Cardiac muscle cell (in vitro differentiated cells and primary cell): ENCODE measurements at regions not wholly inside any gene's neighbourhood (a gene's known extent, or its start where the extent isn't known, plus 50 kb on each side); places are given as distances from the start of the nearest gene placed in this dataset.

Experiments
- DNase-seq, 2 donors: peaks; one replicate each; pipeline versions ENCODE4 v3.0.0 to v3.0.0-alpha.2; 2010 to 2017; ENCODE audit warnings: low read depth in 1 of 2, low spot score in 1 of 2
- H3K27ac ChIP-seq: fragments of 200-600 bp; sonication (generic); 2 replicates; pipeline ENCODE4 v1.5.1; 2016
- H3K27me3 ChIP-seq: fragments of 200-600 bp; sonication (generic); 2 replicates; pipeline ENCODE4 v1.6.0; 2016; ENCODE audit warnings: control low read depth
- H3K36me3 ChIP-seq: fragments of 200-600 bp; sonication (generic); 2 replicates; pipeline ENCODE4 v1.5.1; 2016; ENCODE audit warnings: control low read depth
- H3K4me1 ChIP-seq: fragments of 200-600 bp; sonication (generic); 2 replicates; pipeline ENCODE4 v1.8.1; 2017; ENCODE audit warnings: low read depth, mild to moderate bottlenecking, mixed run types
- H3K4me3 ChIP-seq: fragments of 200-600 bp; sonication (generic); 2 replicates; pipeline ENCODE4 v1.5.1; 2016; ENCODE audit warnings: mild to moderate bottlenecking
- H3K9me3 ChIP-seq: fragments of 200-600 bp; sonication (generic); 2 replicates; pipeline ENCODE4 v1.5.1; 2017; ENCODE audit warnings: low read depth, mild to moderate bottlenecking, control low read depth
- TF ChIP-seq, protein P1 (sequence below): IDR thresholded peaks from 2 replicates; pipeline ENCODE4 v1.5.1; 2012; ENCODE audit warnings: low read depth, mild to moderate bottlenecking, low read length

DNA sequence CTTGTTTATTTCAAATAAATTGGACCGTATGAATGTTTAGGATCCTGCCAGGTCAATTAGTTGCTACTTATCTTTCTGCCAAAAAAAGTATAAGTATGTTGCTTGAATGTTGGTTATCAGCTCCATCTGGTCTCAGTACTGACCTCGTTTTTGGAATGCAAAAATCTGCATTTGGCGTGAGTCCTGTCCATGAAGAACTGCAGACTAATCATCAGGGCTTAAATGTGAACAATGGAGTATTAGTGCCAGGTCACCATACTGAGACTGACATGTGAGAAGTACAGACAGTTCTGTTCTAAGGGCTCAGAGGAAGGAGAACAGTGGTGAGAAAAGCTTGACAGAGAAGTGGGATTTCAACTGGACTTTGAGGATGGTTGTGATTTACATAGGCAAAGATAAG, 393.1 kb upstream of the SLC14A2 start:
- H3K27me3 ChIP-seq: no peaks in the 10 kb centered on the region
- H3K9me3 ChIP-seq: no peaks in the 10 kb centered on the region
- no peak for DNase-seq
- H3K27ac ChIP-seq: no peak overlapping the region
- TF ChIP-seq, protein P1, sequence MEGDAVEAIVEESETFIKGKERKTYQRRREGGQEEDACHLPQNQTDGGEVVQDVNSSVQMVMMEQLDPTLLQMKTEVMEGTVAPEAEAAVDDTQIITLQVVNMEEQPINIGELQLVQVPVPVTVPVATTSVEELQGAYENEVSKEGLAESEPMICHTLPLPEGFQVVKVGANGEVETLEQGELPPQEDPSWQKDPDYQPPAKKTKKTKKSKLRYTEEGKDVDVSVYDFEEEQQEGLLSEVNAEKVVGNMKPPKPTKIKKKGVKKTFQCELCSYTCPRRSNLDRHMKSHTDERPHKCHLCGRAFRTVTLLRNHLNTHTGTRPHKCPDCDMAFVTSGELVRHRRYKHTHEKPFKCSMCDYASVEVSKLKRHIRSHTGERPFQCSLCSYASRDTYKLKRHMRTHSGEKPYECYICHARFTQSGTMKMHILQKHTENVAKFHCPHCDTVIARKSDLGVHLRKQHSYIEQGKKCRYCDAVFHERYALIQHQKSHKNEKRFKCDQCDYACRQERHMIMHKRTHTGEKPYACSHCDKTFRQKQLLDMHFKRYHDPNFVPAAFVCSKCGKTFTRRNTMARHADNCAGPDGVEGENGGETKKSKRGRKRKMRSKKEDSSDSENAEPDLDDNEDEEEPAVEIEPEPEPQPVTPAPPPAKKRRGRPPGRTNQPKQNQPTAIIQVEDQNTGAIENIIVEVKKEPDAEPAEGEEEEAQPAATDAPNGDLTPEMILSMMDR: no peak
- no peak overlapping the region for H3K4me3 ChIP-seq
- no peaks in the 10 kb centered on the region for H3K4me1 ChIP-seq
- no peaks in the 10 kb centered on the region for H3K36me3 ChIP-seq

DNA sequence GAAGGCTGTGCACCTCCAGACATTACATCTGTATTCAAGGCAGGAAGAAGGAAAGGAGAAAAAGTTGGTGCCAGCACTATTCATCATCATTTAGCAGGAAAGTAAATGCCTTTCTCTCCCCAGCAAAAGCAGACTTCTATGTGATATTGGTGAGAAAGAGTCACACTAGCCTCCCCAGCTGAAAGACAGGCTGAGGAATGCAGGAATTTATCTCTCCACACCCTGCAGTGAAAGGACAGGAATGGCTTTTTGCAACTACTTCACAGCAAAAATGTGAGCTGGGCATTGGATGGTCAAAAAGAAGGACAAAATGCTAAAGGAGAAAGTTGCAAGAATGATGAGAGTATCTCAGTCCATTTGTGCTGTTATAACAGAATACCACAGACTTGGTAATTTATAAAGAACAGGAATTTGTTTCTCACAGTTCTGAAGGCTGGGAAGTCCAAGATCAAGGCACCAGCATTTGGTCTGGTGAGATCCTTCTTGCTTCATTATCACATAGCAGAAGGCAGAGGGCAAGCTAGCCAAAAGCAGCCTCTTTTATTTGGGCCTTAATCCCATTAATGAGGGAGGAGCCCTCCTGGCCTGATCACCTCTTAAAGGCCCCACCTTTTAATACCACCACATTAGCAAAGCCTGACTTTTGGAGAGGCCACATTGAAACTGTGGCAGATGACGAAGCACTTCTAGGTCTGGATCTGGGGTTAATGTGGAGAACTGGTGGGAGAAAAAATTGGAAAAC, 388.1 kb upstream of the SLC14A2 start:
- Histone ChIP-seq H3K4me3 (no peak overlapping the region), H3K36me3 (no peaks in the 10 kb centered on the region), H3K27ac (no peak overlapping the region), H3K27me3 (no peaks in the 10 kb centered on the region), H3K9me3 (no peaks in the 10 kb centered on the region), H3K4me1 (no peaks in the 10 kb centered on the region)
- TF ChIP-seq, protein P1: no peak
- DNase-seq: no peak

DNA sequence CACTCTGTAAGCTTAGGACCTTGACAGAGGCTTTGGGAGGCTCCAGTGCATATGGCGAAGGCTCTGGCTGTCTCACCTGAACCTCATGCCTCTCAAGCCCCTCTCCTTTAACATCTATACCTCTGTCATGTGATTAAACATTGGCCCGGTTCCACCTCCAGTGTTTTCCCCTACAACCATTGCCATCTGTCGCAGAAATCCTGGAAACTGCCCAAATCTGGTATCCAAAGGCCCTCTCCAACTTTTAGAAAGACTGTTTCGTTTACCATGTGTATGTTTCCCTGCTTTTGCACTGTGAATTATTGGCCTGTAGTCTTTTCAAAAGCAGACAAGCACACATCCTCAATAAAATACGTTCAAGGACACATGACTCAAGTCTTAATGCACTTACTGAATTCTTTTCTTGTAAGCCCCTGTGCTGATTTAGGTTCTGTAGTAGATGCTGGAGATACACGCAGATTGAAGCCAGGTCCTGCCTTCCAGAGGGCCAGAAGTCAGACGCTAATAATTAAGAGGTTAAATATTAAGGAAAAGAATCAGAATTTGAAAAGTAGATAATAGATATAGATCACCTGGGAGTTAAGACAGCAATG, 386.4 kb upstream of the SLC14A2 start:
- Histone ChIP-seq H3K9me3 (no peaks in the 10 kb centered on the region), H3K36me3 (no peaks in the 10 kb centered on the region), H3K27me3 (no peaks in the 10 kb centered on the region), H3K4me3 (no peak overlapping the region), H3K4me1 (no peaks in the 10 kb centered on the region), H3K27ac (no peak overlapping the region)
- TF ChIP-seq, protein P1: no peak
- no peak for DNase-seq

DNA sequence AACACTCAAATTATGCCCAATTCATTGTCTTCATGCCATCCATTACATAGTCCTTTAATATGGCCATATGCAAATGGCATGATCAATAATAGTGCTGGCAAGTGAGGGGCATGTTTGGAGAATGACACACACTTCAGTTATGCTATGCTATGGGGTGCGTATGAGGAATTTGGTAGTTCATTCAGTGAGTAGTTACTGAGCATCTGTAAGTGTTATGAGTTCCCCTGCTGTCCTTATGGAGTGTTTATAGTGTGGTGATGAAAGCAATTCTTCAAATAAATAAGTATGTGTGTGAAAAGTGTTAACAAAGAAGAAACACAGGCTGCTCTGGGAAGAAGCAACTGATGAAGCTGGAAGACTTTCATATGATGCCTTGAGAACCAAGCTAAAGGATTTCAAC, 383.7 kb upstream of the SLC14A2 start:
- H3K36me3 ChIP-seq: no peaks in the 10 kb centered on the region
- TF ChIP-seq, protein P1: no peak
- H3K4me3 ChIP-seq: no peak overlapping the region
- H3K9me3 ChIP-seq: no peaks in the 10 kb centered on the region
- H3K4me1 ChIP-seq: no peaks in the 10 kb centered on the region
- H3K27ac ChIP-seq: no peak overlapping the region
- H3K27me3 ChIP-seq: no peaks in the 10 kb centered on the region
- DNase-seq: no peak

DNA sequence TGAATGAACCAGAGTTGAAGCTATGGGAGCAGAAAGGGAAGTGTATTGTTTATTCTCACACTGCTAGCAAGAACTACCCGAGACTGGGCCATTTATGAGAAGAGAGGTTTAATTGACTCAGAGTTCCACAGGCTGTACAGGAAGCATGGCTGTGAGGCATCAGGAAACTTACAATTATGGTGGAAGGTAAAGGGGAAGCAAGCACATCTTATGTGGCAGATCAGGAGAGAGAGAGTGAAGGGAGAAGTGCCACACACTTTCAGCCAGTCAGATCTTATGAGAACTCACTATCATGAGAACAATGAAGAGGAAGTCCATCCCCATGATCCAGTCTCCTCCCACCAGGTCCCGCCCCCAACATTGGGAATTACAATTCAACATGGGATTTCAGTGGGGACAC, 383.2 kb upstream of the SLC14A2 start:
- Histone ChIP-seq H3K9me3 (no peaks in the 10 kb centered on the region), H3K27me3 (no peaks in the 10 kb centered on the region), H3K36me3 (no peaks in the 10 kb centered on the region), H3K4me3 (no peak overlapping the region), H3K27ac (no peak overlapping the region), H3K4me1 (no peaks in the 10 kb centered on the region)
- TF ChIP-seq, protein P1: no peak
- no peak for DNase-seq
